Right lobe of liver (tissue), 6 donors: ENCODE measurements at regions not wholly inside any gene's neighbourhood (a gene's known extent, or its start where the extent isn't known, plus 50 kb on each side); places are given as distances from the start of the nearest gene placed in this dataset.

Source experiments
- ATAC-seq, 4 donors: fragments of 200-7000 bp; cut with Tn5 transposase; one replicate each; pipeline ENCODE4 v1.9.1; 2020; ENCODE audit warnings: mild to moderate bottlenecking in 4 of 4, moderate library complexity in 4 of 4
- DNase-seq, 3 donors: peaks; one replicate each; pipeline ENCODE4 v3.0.0-alpha.2; 2020
- H3K27ac ChIP-seq, 3 donors: fragments of 200-600 bp; one replicate each; pipeline ENCODE4 v1.8.0; 2022
- H3K27me3 ChIP-seq, 2 donors: fragments of 200-600 bp; one replicate each; pipeline ENCODE4 v1.8.0; 2022
- H3K36me3 ChIP-seq, 4 donors: fragments of 200-600 bp; sonication (generic) in 1 of 4; one replicate each; pipeline versions ENCODE4 v1.5.1 to v1.8.0; 2017 to 2022; ENCODE audit warnings: control low read depth in 1 of 4
- H3K4me1 ChIP-seq, 4 donors: fragments of 200-600 bp; sonication (generic) in 1 of 4; one replicate each; pipeline versions ENCODE4 v1.5.1 to v1.8.0; 2017 to 2022; ENCODE audit warnings: control low read depth in 1 of 4
- H3K4me3 ChIP-seq, 3 donors: fragments of 200-600 bp; one replicate each; pipeline ENCODE4 v1.8.0; 2022
- H3K9me3 ChIP-seq, 4 donors: fragments of 200-600 bp; sonication (generic) in 1 of 4; one replicate each; pipeline versions ENCODE4 v1.5.1 to v1.8.0; 2017 to 2022; ENCODE audit warnings: control low read depth in 1 of 4
- CTCF ChIP-seq, 4 donors: fragments of 200-600 bp in 3 of 4; fragments of 450-650 bp in 1 of 4; IDR thresholded peaks; one replicate each; pipeline versions ENCODE4 v1.5.1 to v1.8.0; 2016 to 2022; ENCODE audit warnings: antibody characterized with exemption in 4 of 4, mild to moderate bottlenecking in 2 of 4
- POLR2A ChIP-seq: fragments of 450-650 bp; IDR thresholded peaks from one replicate; pipeline ENCODE4 v1.6.1; 2017; ENCODE audit warnings: antibody characterized with exemption, mild to moderate bottlenecking
- WGBS: methylation state at CpG from one replicate; pipeline ENCODE4 v1.1.6; 2018; ENCODE audit warnings: low coverage, low lambda C conversion rate; ENCODE audit not compliant: insufficient coverage; ENCODE audit errors: missing lambda C conversion rate; 5-methylcytosine and 5-hydroxymethylcytosine counted together
- intact Hi-C, 2 donors: fragments of 100-400 bp; cut with DNase I; formaldehyde crosslinking; loops; one replicate each; pipeline versions ENCODE4 v1.11.2 to v1.14.1; 2022
- donor health status: DM: no; HTN: yes; CAD: no.
- donor health status: DM: no; HTN: no; CAD: no.
- donor health status: DM: no; HTN: no; CAD: no.
- donor health status: DM: no; HTN: yes; CAD: no.
- donor health status: DM: no; HTN: yes; CAD: no.

GRCh38 chrY:8422906-8423305, 914.4 kb upstream of the TSPY4 start:
- intact Hi-C loops, result no loop called here
- ATAC-seq, result peak in 1 of 4 donors; percentile 34

GRCh38 chrY:8426433-8426832, 910.8 kb upstream of the TSPY4 start:
- no peaks in the 10 kb centered on the region for H3K27me3 ChIP-seq
- H3K4me3 ChIP-seq, result no peak overlapping the region
- H3K4me1 ChIP-seq, result no peaks in the 10 kb centered on the region
- no peaks in the 10 kb centered on the region for H3K36me3 ChIP-seq
- no peaks in the 10 kb centered on the region for H3K9me3 ChIP-seq
- DNase-seq (peak in 1 of 3 donors; percentile 62), ATAC-seq (peak in 1 of 4 donors; percentile 92)
- TF ChIP-seq POLR2A (no peak), CTCF (IDR thresholded peaks at IDR 0.05) (no peak)
- H3K27ac ChIP-seq, result no peak overlapping the region
- intact Hi-C loops, result no loop called here

More at GRCh38 chrY:8422906-8423305, 914.4 kb upstream of the TSPY4 start:
- Histone ChIP-seq H3K4me1 (no peaks in the 10 kb centered on the region), H3K27me3 (no peaks in the 10 kb centered on the region), H3K9me3 (no peaks in the 10 kb centered on the region), H3K36me3 (no peaks in the 10 kb centered on the region), H3K27ac (no peak overlapping the region), H3K4me3 (no peak overlapping the region)
- TF ChIP-seq CTCF (IDR thresholded peaks at IDR 0.05), result no peak
- no peak for TF ChIP-seq POLR2A
- no peak for DNase-seq
- no CpG with 5 or more reads among the region's 4 CpGs for WGBS

- H3K36me3 ChIP-seq, result no peaks in the 10 kb centered on the region
- H3K27ac ChIP-seq, result no peak overlapping the region
- intact Hi-C loops, result no loop called here
- no CpG with 5 or more reads among the region's 3 CpGs for WGBS
- DNase-seq, result no peak
- H3K27me3 ChIP-seq, result no peaks in the 10 kb centered on the region
- H3K9me3 ChIP-seq, result no peaks in the 10 kb centered on the region
- no peaks in the 10 kb centered on the region for H3K4me1 ChIP-seq
- TF ChIP-seq POLR2A (no peak), CTCF (IDR thresholded peaks at IDR 0.05) (no peak)
- no peak for ATAC-seq
- H3K4me3 ChIP-seq, result no peak overlapping the region
Measured at GRCh38 chrY:8437510-8437909, 899.8 kb upstream of the TSPY4 start.

GRCh38 chrY:8442097-8442496, 895.2 kb upstream of the TSPY4 start:
- no peak overlapping the region for H3K27ac ChIP-seq
- peak in 1 of 3 donors; percentile 39 for DNase-seq
- H3K4me1 ChIP-seq, result no peaks in the 10 kb centered on the region
- no peak overlapping the region for H3K4me3 ChIP-seq
- intact Hi-C loops, result no loop called here
- TF ChIP-seq CTCF (IDR thresholded peaks at IDR 0.05) (no peak), POLR2A (no peak)
- no peaks in the 10 kb centered on the region for H3K36me3 ChIP-seq
- ATAC-seq, result peak in 1 of 4 donors; percentile 74
- H3K9me3 ChIP-seq, result no peaks in the 10 kb centered on the region
- no CpG with 5 or more reads among the region's 2 CpGs for WGBS
- no peaks in the 10 kb centered on the region for H3K27me3 ChIP-seq

- Histone ChIP-seq H3K36me3 (no peaks in the 10 kb centered on the region), H3K4me3 (no peak overlapping the region), H3K27me3 (no peaks in the 10 kb centered on the region), H3K4me1 (no peaks in the 10 kb centered on the region), H3K9me3 (no peaks in the 10 kb centered on the region), H3K27ac (no peak overlapping the region)
- no peak for TF ChIP-seq CTCF (IDR thresholded peaks at IDR 0.05)
- TF ChIP-seq POLR2A, result no peak
- intact Hi-C loops, result no loop called here
- ATAC-seq (no peak), DNase-seq (no peak)
- WGBS, result no CpG with 5 or more reads among the region's 1 CpG
Measured at GRCh38 chrY:8452963-8453362, 884.3 kb upstream of the TSPY4 start.
